GM18858 (cell line): ENCODE measurements at regions not wholly inside any gene's neighbourhood (a gene's known extent, or its start where the extent isn't known, plus 50 kb on each side); places are given as distances from the start of the nearest gene placed in this dataset.
"Not testable (repeated sequence)": the region's sequence is repeated elsewhere in the genome, so short reads cannot be mapped to it uniquely, and the experiment has no call there.

Experiments
- ATAC-seq: cut with Tn5 transposase; IDR thresholded peaks from one replicate; pipeline ENCODE4 v1.9.1; 2021; ENCODE audit not compliant: unreplicated experiment

GRCh38 chr4:9702019-9702418 is 79.4 kb upstream of the DRD5 start:
- not testable (repeated sequence) for ATAC-seq

- not testable (repeated sequence) for ATAC-seq
Observed at GRCh38 chr4:9702696-9703095, 78.7 kb upstream of the DRD5 start.

GRCh38 chr4:9703391-9703790 is 78.0 kb upstream of the DRD5 start:
- no peak for ATAC-seq

DNA sequence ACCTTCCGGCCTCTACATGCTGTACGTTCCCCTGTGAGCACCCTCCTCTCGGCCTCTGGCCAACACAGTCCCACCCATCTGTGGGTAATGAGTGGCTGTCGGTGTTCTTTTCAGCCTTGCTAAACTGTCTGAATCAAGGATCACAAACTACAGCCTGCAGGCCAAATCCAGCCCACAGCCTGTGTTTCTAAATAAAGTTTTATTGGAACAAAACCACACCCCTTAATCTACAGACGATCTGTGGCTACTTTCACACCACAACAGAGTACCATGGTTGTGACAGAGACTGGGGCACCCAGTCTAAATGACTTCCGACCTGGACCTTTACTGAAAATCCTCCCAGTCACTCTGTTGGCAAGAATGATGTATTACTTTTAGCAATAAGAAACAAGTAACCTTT is 77.3 kb upstream of the DRD5 start:
- ATAC-seq = not testable (repeated sequence)

GRCh38 chr4:9704551-9705332 is 76.7 kb upstream of the DRD5 start:
- no peak for ATAC-seq

- ATAC-seq = not testable (repeated sequence)
Observed at GRCh38 chr4:9707281-9707680, 74.2 kb upstream of the DRD5 start.

DNA sequence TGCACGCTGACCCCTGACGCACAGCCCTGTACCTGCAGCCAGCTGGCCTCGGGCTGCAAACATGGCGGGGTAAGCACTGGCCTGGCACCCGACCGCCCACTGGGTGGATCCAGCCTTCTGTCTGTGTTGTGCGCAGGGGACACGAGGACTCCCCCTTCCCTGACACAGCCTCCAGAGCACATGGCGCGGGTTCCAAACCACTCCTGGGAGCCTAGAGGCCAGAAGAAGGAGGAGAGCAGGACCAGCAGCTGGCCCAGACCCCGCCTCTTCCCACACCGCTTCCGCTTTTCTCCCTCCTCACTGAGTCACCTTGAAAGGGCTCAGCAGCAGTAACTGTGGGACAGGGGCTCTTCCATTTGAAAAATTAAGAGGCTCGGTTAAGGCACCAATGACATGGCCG is 73.5 kb upstream of the DRD5 start:
- ATAC-seq = not testable (repeated sequence)

GRCh38 chr4:9709724-9710123 is 71.7 kb upstream of the DRD5 start:
- ATAC-seq = no peak

- ATAC-seq = not testable (repeated sequence)
Observed at GRCh38 chr4:9715271-9715670, 66.2 kb upstream of the DRD5 start.

- no peak for ATAC-seq
Observed at GRCh38 chr4:9716093-9716492, 65.3 kb upstream of the DRD5 start.

DNA sequence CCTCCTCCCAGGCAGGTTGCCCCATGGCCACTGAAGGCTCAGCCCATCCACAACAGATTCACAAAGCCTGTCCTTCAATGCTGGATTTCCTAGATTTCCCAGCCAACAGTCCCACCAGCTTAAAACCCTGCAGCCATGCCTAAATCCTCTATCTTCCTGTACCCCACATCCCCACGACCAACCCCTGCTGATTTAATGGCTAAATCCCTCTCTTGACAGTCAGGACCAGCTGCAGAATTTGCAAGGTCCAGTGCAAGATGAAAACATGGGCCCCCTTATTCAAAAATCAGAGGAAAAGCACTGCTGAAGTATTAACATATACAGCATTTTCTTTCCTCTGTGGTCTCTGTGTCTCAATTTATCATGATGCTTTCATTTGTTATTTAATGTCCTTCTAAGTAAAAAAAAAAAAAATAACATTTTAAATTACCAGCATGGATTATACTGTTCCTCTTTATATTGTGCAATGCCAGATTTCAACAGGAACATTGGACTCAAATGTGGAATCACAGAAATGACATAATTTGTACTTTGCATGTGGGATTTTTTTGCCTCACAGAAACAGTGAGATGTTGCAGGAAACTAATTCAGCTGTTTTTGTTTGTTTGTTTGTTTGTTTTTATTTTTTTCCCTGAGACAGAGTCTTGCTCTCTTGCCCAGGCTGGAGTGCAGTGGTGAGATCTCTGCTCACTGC is 63.0 kb upstream of the DRD5 start:
- ATAC-seq = not testable (repeated sequence)

GRCh38 chr4:9722131-9722530 is 59.3 kb upstream of the DRD5 start:
- ATAC-seq = not testable (repeated sequence)
